ENCODE measurements at regions not wholly inside any gene's neighbourhood (a gene's known extent, or its start where the extent isn't known, plus 50 kb on each side); places are given as distances from the start of the nearest gene placed in this dataset.
A peak's percentile ranks its signal among the peaks of the same experiment; 100 is the strongest.

DNA sequence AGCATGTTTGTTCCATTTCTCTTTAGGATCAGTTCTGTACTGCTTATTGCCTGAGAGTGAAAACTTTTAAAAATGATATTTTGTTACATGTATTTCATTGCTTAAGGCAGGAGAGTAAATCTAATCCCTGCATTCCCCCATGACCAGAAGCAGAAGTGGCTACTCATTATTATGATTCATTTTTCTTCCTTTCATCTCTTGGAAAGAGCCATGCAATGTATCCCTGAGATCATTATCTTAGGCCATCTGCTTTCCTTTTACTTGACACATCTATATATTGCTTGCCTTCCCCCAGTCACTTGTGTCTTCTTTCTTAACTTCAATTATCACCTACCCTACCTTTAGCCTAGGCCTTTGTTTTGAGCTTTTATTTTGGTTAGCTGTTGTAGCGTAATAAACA lies 430.4 kb upstream of the CHRM3 start:
- TF ChIP-seq, protein P1, sequence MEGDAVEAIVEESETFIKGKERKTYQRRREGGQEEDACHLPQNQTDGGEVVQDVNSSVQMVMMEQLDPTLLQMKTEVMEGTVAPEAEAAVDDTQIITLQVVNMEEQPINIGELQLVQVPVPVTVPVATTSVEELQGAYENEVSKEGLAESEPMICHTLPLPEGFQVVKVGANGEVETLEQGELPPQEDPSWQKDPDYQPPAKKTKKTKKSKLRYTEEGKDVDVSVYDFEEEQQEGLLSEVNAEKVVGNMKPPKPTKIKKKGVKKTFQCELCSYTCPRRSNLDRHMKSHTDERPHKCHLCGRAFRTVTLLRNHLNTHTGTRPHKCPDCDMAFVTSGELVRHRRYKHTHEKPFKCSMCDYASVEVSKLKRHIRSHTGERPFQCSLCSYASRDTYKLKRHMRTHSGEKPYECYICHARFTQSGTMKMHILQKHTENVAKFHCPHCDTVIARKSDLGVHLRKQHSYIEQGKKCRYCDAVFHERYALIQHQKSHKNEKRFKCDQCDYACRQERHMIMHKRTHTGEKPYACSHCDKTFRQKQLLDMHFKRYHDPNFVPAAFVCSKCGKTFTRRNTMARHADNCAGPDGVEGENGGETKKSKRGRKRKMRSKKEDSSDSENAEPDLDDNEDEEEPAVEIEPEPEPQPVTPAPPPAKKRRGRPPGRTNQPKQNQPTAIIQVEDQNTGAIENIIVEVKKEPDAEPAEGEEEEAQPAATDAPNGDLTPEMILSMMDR (IDR thresholded peaks at IDR 0.05; ENCODE audit: low read length, missing control alignments): no peak
- no peak for DNase-seq (ENCODE audit: low read depth)
- H3K4me3 ChIP-seq (replicated peaks; ENCODE audit: low read depth, low read length): no peak overlapping the region

DNA sequence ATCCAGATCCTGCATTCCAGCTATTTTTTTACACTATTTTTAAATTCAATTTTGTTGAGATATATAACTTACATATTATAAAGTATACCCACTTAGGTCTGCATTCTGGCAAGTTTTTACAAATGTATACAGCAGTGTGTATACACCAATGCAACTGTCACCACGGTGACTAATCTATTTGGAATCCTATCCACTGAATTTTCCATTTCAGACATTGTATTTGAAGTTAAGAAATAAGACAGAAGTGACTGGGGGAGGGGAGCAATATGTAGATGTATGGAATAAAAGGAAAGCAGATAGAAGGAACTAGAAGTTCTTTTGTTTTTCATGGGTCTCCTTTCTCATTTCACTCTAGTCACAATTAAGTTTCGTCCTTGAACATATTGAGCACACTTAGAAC lies 431.5 kb upstream of the CHRM3 start:
- H3K4me3 ChIP-seq (replicated peaks; ENCODE audit: low read depth, low read length): no peak overlapping the region
- TF ChIP-seq, protein P1 (IDR thresholded peaks at IDR 0.05; ENCODE audit: low read length, missing control alignments): no peak
- peak; percentile 3 for DNase-seq (ENCODE audit: low read depth)

DNA sequence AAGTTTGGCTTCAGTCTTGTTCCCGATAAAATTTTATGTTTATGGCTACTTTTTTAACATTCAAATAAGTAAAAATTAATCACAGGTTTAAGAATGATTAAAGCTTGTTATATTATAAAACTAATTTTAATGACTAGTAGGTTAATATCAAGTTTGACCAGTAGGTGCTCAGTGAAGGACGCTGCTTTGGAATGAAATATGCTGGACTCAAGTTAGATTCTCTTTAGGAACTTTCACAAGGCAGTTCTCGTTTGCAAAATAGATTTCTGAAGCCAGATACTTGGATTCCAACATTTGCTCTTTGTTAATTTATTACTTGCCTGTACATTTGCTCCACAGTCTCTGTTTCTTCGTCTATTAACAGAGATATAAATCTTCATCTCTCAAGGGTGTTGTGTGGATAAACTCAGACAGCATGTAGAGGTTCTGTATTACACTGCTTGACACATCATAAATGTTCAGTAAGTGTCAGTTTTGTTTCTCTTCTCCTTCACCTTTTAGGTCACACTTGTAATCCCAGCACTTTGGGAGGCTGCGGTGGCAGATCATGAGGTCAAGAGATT lies 432.8 kb upstream of the CHRM3 start:
- TF ChIP-seq, protein P1 (IDR thresholded peaks at IDR 0.05; ENCODE audit: low read length, missing control alignments): no peak
- no peak for DNase-seq (ENCODE audit: low read depth)
- H3K4me3 ChIP-seq (replicated peaks; ENCODE audit: low read depth, low read length): no peak overlapping the region

DNA sequence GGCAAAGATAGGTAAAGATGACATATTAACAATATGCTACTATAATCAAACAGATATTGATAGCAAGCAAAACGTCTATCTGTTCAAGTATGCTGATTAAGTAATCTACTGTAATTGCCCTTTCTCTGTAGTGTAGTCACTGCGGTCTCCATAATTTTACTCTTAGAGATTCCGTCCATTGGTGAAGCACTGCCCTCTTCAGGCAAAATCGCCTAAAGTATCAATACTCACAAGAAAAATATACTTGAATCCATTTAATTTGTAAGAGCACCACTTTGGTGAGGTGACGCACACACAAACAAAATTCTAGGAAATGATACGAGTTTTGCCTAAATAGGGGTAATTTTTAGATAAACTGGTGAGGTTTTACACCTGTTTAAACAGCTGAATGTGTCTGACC lies 434.6 kb upstream of the CHRM3 start:
- DNase-seq (ENCODE audit: low read depth): peak; percentile 47
- TF ChIP-seq, protein P1 (IDR thresholded peaks at IDR 0.05; ENCODE audit: low read length, missing control alignments): peak; percentile 22
- no peak overlapping the region for H3K4me3 ChIP-seq (replicated peaks; ENCODE audit: low read depth, low read length)

DNA sequence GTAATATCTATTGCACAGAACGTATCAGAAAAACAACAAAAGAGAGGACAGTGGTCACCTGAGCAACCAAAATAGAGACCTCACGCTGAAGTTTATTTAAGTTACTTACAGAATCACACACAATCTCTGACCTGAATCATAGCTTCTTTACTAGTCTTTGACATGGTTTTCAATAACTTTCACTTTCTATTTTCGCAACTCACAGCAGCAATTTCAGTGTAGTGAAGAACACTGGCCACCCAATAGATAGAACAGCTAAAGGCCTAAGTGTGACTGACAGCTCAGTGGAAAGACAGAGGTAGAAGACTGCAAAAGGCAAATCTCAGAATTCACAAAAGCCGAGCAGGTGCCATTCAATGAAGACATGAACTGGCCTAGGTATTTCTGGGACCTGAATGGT lies 435.6 kb upstream of the CHRM3 start:
- no peak overlapping the region for H3K4me3 ChIP-seq (replicated peaks; ENCODE audit: low read depth, low read length)
- no peak for DNase-seq (ENCODE audit: low read depth)
- TF ChIP-seq, protein P1 (IDR thresholded peaks at IDR 0.05; ENCODE audit: low read length, missing control alignments): no peak

DNA sequence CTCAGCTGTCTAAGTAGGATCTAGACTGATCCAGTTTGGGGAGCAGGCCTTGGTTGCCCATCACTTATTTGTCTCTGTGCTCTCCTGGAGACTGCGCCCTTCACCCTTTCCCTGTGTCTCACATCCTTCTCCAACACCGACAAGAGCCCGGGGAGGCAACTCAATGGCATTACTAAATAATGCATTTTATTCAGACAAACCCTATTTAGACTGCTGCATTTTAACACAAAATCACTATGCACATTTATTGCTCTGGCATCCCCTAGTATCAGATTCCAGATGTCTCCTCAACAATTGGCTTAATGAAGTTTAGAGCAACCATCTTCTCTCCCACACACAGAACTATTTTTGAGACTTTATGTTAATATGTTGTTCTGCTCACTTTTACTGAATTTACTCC lies 436.4 kb upstream of the CHRM3 start:
- no peak for DNase-seq (ENCODE audit: low read depth)
- H3K4me3 ChIP-seq (replicated peaks; ENCODE audit: low read depth, low read length): no peak overlapping the region
- TF ChIP-seq, protein P1 (IDR thresholded peaks at IDR 0.05; ENCODE audit: low read length, missing control alignments): no peak

DNA sequence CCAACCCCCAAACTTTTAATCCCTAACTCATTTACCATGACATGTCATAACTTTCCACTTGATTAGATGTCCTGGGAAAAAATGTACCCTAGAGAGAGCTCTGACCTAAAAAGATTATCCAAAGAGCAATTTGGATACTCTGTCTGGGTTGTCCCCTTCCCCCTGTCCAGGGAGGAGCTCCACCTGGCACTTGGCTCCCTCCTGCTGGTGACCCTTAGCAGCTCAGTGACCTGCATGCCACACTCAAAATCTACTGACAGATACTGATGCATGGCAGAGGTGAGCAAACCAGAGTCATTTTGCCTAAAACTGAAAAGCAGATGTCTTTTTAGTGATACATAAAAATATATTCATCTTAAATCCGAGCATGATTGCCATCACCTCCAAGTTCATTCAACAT lies 442.3 kb upstream of the CHRM3 start:
- TF ChIP-seq, protein P1 (IDR thresholded peaks at IDR 0.05; ENCODE audit: low read length, missing control alignments): no peak
- DNase-seq (ENCODE audit: low read depth): no peak

More for the DNA sequence above, 442.3 kb upstream of the CHRM3 start:
- H3K4me3 ChIP-seq (replicated peaks; ENCODE audit: low read depth, low read length): no peak overlapping the region

Data from fibroblast of pulmonary artery (primary cell).